Testis (tissue), 2 donors: ENCODE measurements at regions not wholly inside any gene's neighbourhood (a gene's known extent, or its start where the extent isn't known, plus 50 kb on each side); places are given as distances from the start of the nearest gene placed in this dataset.

Experiments
- DNase-seq: peaks from one replicate; pipeline ENCODE4 v3.0.0-alpha.2; 2019
- H3K27ac ChIP-seq, 2 donors: fragments of 200-600 bp; sonication (generic); one replicate each; pipeline ENCODE4 v1.5.1; 2019
- H3K27me3 ChIP-seq: fragments of 200-600 bp; sonication (generic); one replicate; pipeline ENCODE4 v1.5.1; 2019
- H3K36me3 ChIP-seq: fragments of 200-600 bp; sonication (generic); one replicate; pipeline ENCODE4 v1.5.1; 2017; ENCODE audit warnings: low read depth; ENCODE audit errors: missing control alignments
- H3K4me1 ChIP-seq: fragments of 200-600 bp; sonication (generic); one replicate; pipeline ENCODE4 v1.5.1; 2019
- H3K4me3 ChIP-seq, 2 donors: fragments of 200-600 bp; sonication (generic); one replicate each; pipeline ENCODE4 v1.5.1; 2017 to 2019
- H3K9me3 ChIP-seq: fragments of 200-600 bp; sonication (generic); one replicate; pipeline ENCODE4 v1.5.1; 2017
- CTCF ChIP-seq, 3 experiments: fragments of 450-650 bp in 2 of 3; fragments of 200-600 bp in 1 of 3; sonication (generic) in 1 of 3; IDR thresholded peaks; one replicate each; pipeline ENCODE4 v1.5.1; 2016 to 2019; ENCODE audit warnings: antibody characterized with exemption in 3 of 3, mild to moderate bottlenecking in 2 of 3, moderate library complexity in 1 of 3
- POLR2A ChIP-seq: fragments of 450-650 bp; IDR thresholded peaks from one replicate; pipeline ENCODE4 v1.6.1; 2017; ENCODE audit warnings: antibody characterized with exemption, mild to moderate bottlenecking, moderate library complexity
- WGBS, 2 donors: methylation state at CpG; one replicate each; pipeline ENCODE4 v1.1.5; 2018; 5-methylcytosine and 5-hydroxymethylcytosine counted together
- intact Hi-C: fragments of 100-400 bp; cut with DNase I; formaldehyde crosslinking; loops from one replicate; pipeline ENCODE4 v1.15.1; 2023; ENCODE audit warnings: low total_unique reads

GRCh38 chr12:46457958-46458357 is 85.4 kb upstream of the SLC38A2 start:
- Histone ChIP-seq H3K4me1 (peaks cover 31% of the 10 kb centered on the region), H3K27ac (no peak overlapping the region), H3K27me3 (no peaks in the 10 kb centered on the region), H3K4me3 (no peak overlapping the region), H3K9me3 (no peaks in the 10 kb centered on the region), H3K36me3 (no peaks in the 10 kb centered on the region)
- DNase-seq = no peak
- TF ChIP-seq POLR2A (no peak), CTCF (IDR thresholded peaks at IDR 0.05) (no peak)
- WGBS, 2 donors = 97% methylated on average over 2 of the region's 2 CpGs
- intact Hi-C loops = no loop called here

GRCh38 chr12:46456356-46457334 is 84.1 kb upstream of the SLC38A2 start:
- Histone ChIP-seq H3K36me3 (no peaks in the 10 kb centered on the region), H3K27ac (no peak overlapping the region), H3K4me1 (peaks cover 24% of the 10 kb centered on the region), H3K4me3 (no peak overlapping the region), H3K9me3 (no peaks in the 10 kb centered on the region), H3K27me3 (no peaks in the 10 kb centered on the region)
- TF ChIP-seq CTCF (IDR thresholded peaks at IDR 0.05) (no peak), POLR2A (no peak)
- intact Hi-C loops = no loop called here
- no peak for DNase-seq
- 71 to 74% methylated on average over 5 of the region's 5 CpGs for WGBS, 2 donors

- no peaks in the 10 kb centered on the region for H3K27me3 ChIP-seq
- H3K9me3 ChIP-seq = no peaks in the 10 kb centered on the region
- no peak for DNase-seq
- no peak for TF ChIP-seq CTCF (IDR thresholded peaks at IDR 0.05)
- no peak for TF ChIP-seq POLR2A
- no peak overlapping the region for H3K4me3 ChIP-seq
- intact Hi-C loops = no loop called here
- no peak overlapping the region for H3K27ac ChIP-seq
- no peaks in the 10 kb centered on the region for H3K36me3 ChIP-seq
- peaks cover 18% of the 10 kb centered on the region for H3K4me1 ChIP-seq
- 84 to 91% methylated on average over 1 of the region's 1 CpG for WGBS, 2 donors
These were observed 83.2 kb upstream of the SLC38A2 start for GRCh38 chr12:46455648-46456352.

GRCh38 chr12:46454981-46455380 is 82.4 kb upstream of the SLC38A2 start:
- intact Hi-C loops = no loop called here
- 87 to 89% methylated on average over 1 of the region's 1 CpG for WGBS, 2 donors
- H3K27ac ChIP-seq = no peak overlapping the region

More at GRCh38 chr12:46454981-46455380, 82.4 kb upstream of the SLC38A2 start:
- TF ChIP-seq POLR2A (no peak), CTCF (IDR thresholded peaks at IDR 0.05) (no peak)
- no peaks in the 10 kb centered on the region for H3K9me3 ChIP-seq
- no peaks in the 10 kb centered on the region for H3K27me3 ChIP-seq
- H3K4me1 ChIP-seq = peaks cover 14% of the 10 kb centered on the region
- no peak overlapping the region for H3K4me3 ChIP-seq
- no peaks in the 10 kb centered on the region for H3K36me3 ChIP-seq
- DNase-seq = no peak
